ENCODE measurements at regions not wholly inside any gene's neighbourhood (a gene's known extent, or its start where the extent isn't known, plus 50 kb on each side); places are given as distances from the start of the nearest gene placed in this dataset.

- no peak for TF ChIP-seq CTCF (IDR thresholded peaks at IDR 0.05; ENCODE audit: unreplicated experiment)
- no peaks in the 10 kb centered on the region for H3K9me3 Mint-ChIP-seq
- H3K4me3 Mint-ChIP-seq: no peak overlapping the region
- no peaks in the 10 kb centered on the region for H3K27me3 Mint-ChIP-seq (ENCODE audit: low read depth)
- DNase-seq (ENCODE audit: low spot score in 2 of 2, unreplicated experiment in 2 of 2): no peak
- H3K36me3 Mint-ChIP-seq: no peaks in the 10 kb centered on the region
- H3K27ac Mint-ChIP-seq: no peak overlapping the region
- H3K4me1 Mint-ChIP-seq: peaks cover 6% of the 10 kb centered on the region
Measured at GRCh38 chr2:186059096-186059495, 320.5 kb downstream of the FSIP2 start.

- no peaks in the 10 kb centered on the region for H3K9me3 Mint-ChIP-seq
- H3K36me3 Mint-ChIP-seq: no peaks in the 10 kb centered on the region
- no peaks in the 10 kb centered on the region for H3K27me3 Mint-ChIP-seq (ENCODE audit: low read depth)
- no peak for TF ChIP-seq CTCF (IDR thresholded peaks at IDR 0.05; ENCODE audit: unreplicated experiment)
- H3K27ac Mint-ChIP-seq: no peak overlapping the region
- DNase-seq (ENCODE audit: low spot score in 2 of 2, unreplicated experiment in 2 of 2): no peak
- no peak overlapping the region for H3K4me3 Mint-ChIP-seq
- H3K4me1 Mint-ChIP-seq: peaks cover 6% of the 10 kb centered on the region
Measured at GRCh38 chr2:186060744-186061440, 322.3 kb downstream of the FSIP2 start.

DNA sequence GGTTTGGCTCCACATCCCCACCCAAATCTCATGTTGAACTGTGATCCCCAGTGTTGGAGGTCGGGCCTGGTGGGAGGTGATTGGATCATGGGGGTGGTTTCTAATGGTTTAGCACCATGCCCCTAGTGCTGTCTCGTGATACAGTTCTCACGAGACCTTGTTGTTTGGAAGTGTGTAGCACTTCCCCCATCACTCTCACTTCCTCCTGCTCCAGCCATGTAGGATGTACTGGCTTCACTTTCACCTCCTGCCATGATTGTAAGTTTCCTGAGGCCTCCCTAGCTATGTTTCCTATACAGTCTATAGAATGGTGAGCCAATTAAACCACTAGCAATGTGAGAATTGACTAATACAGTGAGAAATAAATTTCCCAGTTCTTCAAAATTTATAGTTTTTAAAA, 325.9 kb downstream of the FSIP2 start:
- Mint-ChIP-seq H3K27ac (no peak overlapping the region), H3K4me1 (peaks cover 14% of the 10 kb centered on the region), H3K36me3 (no peaks in the 10 kb centered on the region), H3K27me3 (ENCODE audit: low read depth) (no peaks in the 10 kb centered on the region), H3K4me3 (no peak overlapping the region), H3K9me3 (no peaks in the 10 kb centered on the region)
- DNase-seq (ENCODE audit: low spot score in 2 of 2, unreplicated experiment in 2 of 2): no peak
- no peak for TF ChIP-seq CTCF (IDR thresholded peaks at IDR 0.05; ENCODE audit: unreplicated experiment)

GRCh38 chr2:186065491-186065890, 326.9 kb downstream of the FSIP2 start:
- Mint-ChIP-seq H3K27ac (no peak overlapping the region), H3K9me3 (no peaks in the 10 kb centered on the region), H3K36me3 (no peaks in the 10 kb centered on the region), H3K4me3 (no peak overlapping the region), H3K27me3 (ENCODE audit: low read depth) (no peaks in the 10 kb centered on the region), H3K4me1 (peaks cover 14% of the 10 kb centered on the region)
- DNase-seq (ENCODE audit: low spot score in 2 of 2, unreplicated experiment in 2 of 2): no peak
- no peak for TF ChIP-seq CTCF (IDR thresholded peaks at IDR 0.05; ENCODE audit: unreplicated experiment)

DNA sequence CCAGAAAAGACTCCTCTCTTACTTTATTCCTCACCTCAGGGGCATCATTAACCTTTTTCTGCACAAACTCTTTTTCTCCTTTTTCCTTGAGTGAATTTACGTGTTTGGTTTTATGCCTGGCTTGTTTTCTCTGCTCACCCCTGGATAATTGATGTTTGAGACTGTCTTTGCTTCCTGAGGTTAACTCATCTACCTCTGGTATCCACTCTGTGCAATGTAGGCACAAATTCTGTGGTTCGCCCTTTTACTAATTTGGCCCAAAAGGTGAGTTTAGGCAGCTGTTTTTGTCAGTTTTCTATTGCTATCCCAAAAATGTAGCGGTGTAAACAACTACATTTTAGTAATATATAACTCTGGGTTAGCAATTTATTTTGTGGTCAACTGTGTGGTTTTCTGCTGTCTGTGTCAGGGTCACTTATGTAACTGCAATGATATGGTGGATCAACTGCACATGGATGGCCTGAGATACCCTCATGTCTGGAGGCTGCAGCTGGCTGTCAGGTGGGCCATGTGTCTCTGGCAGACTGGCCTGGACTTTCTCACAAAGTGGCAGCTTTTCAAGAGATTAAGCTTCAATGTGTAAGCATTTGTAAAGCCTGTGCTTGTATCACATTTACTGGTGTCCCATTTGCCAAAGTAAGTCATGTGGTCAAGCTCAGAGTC, 329.7 kb downstream of the FSIP2 start:
- no peaks in the 10 kb centered on the region for H3K36me3 Mint-ChIP-seq

More for the DNA sequence above, 329.7 kb downstream of the FSIP2 start:
- peaks cover 9% of the 10 kb centered on the region for H3K4me1 Mint-ChIP-seq
- DNase-seq (ENCODE audit: low spot score in 2 of 2, unreplicated experiment in 2 of 2): no peak
- H3K27me3 Mint-ChIP-seq (ENCODE audit: low read depth): no peaks in the 10 kb centered on the region
- no peak overlapping the region for H3K27ac Mint-ChIP-seq
- H3K9me3 Mint-ChIP-seq: no peaks in the 10 kb centered on the region
- TF ChIP-seq CTCF (IDR thresholded peaks at IDR 0.05; ENCODE audit: unreplicated experiment): no peak
- H3K4me3 Mint-ChIP-seq: no peak overlapping the region

Data from mesothelial cell of epicardium (in vitro differentiated cells).